ENCODE measurements at regions not wholly inside any gene's neighbourhood (a gene's known extent, or its start where the extent isn't known, plus 50 kb on each side); places are given as distances from the start of the nearest gene placed in this dataset.

DNA sequence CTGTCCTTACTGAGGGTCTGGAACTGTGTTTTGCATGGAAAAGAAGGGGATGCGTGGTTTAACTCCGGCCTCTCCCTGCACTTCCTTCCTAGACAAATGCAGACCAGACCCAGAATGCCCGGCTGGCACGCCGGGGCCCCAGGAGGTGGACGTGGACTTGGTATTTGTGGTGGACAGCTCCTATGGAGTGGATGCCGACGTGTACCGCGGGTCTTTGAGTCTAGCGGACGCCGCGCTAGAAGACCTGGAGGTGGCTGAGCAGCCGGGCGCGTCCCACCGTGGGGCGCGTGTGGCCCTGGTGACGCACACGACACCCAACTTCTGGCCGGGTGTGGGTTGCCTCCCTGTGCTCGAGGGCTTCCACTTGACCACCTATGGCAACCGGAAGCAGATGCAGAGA, 81.8 kb upstream of the COL6A5 start:
- DNase-seq: no peak

DNA sequence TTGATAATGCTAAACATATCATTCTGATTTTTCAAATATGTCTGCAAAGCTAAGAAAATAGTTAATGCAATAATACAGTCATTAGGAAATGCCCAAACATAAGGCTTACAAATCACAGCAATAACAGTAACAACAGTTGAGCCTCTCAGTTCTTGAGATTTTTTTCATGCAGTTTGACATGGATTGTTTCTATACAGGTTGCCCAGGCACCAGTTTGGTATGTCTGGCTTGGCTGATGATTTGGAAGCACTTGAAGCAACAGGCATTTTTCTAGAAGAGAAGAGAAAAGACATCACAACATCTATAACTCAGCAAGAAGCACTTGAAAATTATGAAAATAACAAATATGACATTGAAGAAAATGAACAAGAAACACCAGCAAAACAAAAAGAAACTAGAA, 78.7 kb upstream of the COL6A5 start:
- no peak for DNase-seq

DNA sequence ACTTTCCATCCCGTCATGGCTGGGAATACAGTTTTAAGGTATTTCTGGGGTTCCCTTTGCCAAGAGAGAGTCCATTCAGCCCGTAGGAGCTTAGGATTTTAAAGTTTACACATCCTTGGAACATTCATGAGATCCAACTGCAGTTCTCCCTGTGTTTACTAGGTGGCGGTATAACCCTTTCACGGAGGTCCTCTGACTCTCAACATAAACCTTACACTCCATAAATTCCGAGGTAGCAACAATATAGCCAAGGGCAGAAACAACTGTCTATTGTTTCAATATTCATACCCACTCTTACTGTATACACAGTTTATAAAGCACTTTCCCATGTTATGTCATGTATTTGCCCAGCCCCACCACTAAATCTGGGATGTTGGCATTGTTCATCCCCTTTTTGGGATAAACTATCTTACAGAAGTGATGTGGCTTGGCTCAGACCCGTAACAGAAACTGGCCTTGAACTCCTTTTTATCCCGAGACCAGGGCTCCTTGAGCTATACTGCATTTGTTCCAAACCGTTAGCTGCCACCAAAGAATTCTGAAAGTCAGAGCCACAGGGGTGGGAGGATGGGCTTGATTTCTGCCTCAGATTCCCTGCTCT, 69.2 kb upstream of the COL6A5 start:
- DNase-seq: peak in 1 of 2 donors; percentile 9

DNA sequence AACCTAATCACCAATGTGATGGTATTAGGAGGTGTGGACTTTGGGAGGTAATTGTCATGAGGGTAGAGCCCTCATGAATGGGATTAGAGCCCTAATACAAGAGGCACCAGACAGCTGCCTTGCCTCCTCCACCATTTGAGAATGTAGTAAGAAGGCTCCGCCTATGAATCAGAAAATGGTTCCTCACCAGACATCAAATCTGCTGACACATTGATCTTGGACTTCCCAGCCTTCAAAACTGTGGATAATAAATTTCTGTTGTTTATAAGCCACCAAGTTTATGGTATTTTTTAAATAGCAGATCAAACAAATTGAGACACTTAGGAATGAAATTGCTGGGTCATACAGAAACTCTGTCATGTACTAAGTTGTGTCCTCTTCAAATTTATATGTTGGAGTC, 56.8 kb upstream of the COL6A5 start:
- DNase-seq: no peak

DNA sequence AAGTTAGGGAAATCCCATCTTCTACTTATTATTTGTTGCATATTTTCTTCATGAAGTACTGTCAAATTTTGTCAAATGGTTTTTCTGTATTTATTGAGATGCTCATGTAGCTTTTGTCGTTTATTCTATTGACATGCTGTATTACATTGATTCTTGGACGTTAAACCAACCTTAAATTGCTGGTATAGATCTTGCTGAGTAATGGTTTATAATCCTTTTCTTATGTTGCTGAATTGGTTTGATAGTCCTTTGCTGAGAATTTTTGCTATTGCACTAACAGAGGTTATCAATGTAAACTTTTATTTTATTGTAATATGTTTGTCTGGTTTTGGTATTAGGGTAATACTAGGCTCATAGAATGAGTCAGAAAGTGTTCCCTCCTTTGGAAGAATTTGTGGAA, 54.3 kb upstream of the COL6A5 start:
- DNase-seq: no peak

DNA sequence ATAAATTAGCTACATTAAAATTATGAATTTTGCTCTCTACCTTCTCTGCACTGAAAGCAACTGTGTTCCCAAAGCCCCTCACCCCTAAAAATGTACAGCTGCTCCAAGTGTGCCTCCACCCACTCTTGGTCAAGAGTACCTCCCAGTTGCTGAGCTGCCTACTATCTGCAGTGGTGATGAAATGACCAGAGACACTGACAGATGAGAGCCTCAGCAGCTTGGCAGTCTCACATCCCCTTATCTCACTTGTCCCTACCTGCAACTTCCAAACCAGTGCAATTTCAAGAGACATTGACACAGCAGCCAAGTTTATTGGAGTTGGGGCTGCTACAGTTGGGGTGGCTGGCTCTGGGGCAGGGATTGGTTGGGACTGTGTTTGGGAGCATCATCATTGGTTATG, 52.2 kb upstream of the COL6A5 start:
- DNase-seq: no peak
